ENCODE measurements at regions not wholly inside any gene's neighbourhood (a gene's known extent, or its start where the extent isn't known, plus 50 kb on each side); places are given as distances from the start of the nearest gene placed in this dataset.
"Not testable (repeated sequence)": the region's sequence is repeated elsewhere in the genome, so short reads cannot be mapped to it uniquely, and the experiment has no call there.

DNA sequence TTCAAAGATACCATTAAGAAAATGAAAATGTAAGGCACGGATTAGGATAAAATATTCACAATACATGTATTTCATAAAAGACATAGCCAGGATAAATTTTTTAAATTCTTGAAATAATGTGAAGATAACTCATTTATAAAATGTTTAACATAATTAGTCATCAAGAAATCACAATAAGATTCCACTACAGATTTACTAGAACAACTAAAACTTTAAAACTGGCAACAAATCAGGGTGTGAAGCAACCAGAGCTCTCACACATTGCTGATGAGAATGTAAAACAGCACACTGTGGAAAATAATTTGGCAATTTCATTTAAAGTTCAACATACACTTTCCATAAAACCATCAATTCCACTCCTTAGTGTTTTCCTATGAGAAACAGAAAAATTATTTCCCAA is 89.6 kb upstream of the UBE2E3 start:
- Histone ChIP-seq H3K4me3 (no peak overlapping the region), H3K36me3 (ENCODE audit: low read depth) (no peaks in the 10 kb centered on the region), H3K9me3 (no peaks in the 10 kb centered on the region), H3K4me1 (ENCODE audit: low read depth) (no peaks in the 10 kb centered on the region)
- TF ChIP-seq CTCF (IDR thresholded peaks at IDR 0.05): no peak
- ATAC-seq: no peak
- DNase-seq: no peak
- intact Hi-C loops (cut with DNase I, micrococcal nuclease): no loop called here

GRCh38 chr2:180882959-180883358 is 97.4 kb upstream of the UBE2E3 start:
- ATAC-seq (no peak), DNase-seq (no peak)
- no peak overlapping the region for H3K4me3 ChIP-seq

DNA sequence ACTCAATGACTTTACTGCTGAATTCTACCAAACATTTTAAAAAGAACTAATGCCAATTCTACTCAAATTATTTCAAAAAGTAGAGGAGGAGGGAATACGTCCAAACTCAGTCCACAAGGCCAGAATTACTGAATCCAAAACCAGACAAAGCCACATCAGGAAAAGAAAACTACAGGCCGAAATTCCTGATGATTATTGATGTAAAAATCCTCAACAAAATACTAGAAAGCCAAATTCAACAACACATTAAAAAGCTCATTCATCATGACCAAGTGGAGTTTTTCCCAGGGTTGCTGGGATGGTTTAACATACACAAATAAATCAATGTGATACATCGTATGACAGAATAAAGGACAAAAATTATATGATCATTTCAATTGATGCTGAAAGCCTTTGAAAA is 103.9 kb upstream of the UBE2E3 start:
- ATAC-seq: no peak
- H3K4me1 ChIP-seq (ENCODE audit: low read depth): no peaks in the 10 kb centered on the region
- no peak overlapping the region for H3K4me3 ChIP-seq
- intact Hi-C loops (cut with DNase I, micrococcal nuclease): no loop called here
- no peaks in the 10 kb centered on the region for H3K36me3 ChIP-seq (ENCODE audit: low read depth)
- TF ChIP-seq CTCF (IDR thresholded peaks at IDR 0.05): no peak
- no peak for DNase-seq
- H3K9me3 ChIP-seq: no peaks in the 10 kb centered on the region

More at GRCh38 chr2:180882959-180883358, 97.4 kb upstream of the UBE2E3 start:
- intact Hi-C loops (cut with DNase I, micrococcal nuclease): no loop called here
- Histone ChIP-seq H3K9me3 (no peaks in the 10 kb centered on the region), H3K36me3 (ENCODE audit: low read depth) (no peaks in the 10 kb centered on the region), H3K4me1 (ENCODE audit: low read depth) (no peaks in the 10 kb centered on the region)
- TF ChIP-seq CTCF (IDR thresholded peaks at IDR 0.05): no peak

DNA sequence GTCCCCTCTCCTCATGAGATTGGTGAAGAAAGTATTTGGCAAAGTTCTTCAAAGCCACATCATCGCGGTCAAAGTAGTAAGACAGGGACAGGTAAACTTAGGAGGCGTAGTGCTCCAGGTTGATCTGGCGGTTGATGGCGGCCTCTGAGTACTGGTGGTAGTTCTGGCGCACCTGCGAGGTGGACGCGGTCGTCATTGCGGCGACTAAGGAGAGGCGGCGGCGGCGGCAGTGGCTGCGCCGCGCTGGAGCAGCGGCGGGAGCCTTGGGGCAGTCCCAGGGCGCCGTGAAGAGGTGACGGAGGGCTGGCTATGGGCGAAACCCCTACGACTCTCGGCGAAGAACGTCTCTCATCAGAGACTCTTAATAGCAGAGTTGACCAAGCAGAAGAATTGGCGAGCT is 107.2 kb upstream of the UBE2E3 start:
- no peaks in the 10 kb centered on the region for H3K36me3 ChIP-seq (ENCODE audit: low read depth)
- DNase-seq: no peak
- ATAC-seq: no peak
- H3K4me3 ChIP-seq: no peak overlapping the region
- no peaks in the 10 kb centered on the region for H3K9me3 ChIP-seq
- intact Hi-C loops (cut with DNase I, micrococcal nuclease): no loop called here
- no peak for TF ChIP-seq CTCF (IDR thresholded peaks at IDR 0.05)
- no peaks in the 10 kb centered on the region for H3K4me1 ChIP-seq (ENCODE audit: low read depth)

- H3K9me3 ChIP-seq; H3K4me1 ChIP-seq (ENCODE audit: low read depth); ATAC-seq; H3K4me3 ChIP-seq; DNase-seq; H3K36me3 ChIP-seq (ENCODE audit: low read depth); intact Hi-C loops (cut with DNase I, micrococcal nuclease): not testable (repeated sequence)
Measured at GRCh38 chr2:180872781-180873180, 107.6 kb upstream of the UBE2E3 start.

GRCh38 chr2:180872255-180872654 is 108.2 kb upstream of the UBE2E3 start:
- ATAC-seq: no peak
- intact Hi-C loops (cut with DNase I, micrococcal nuclease): no loop called here
- Histone ChIP-seq H3K4me1 (ENCODE audit: low read depth) (no peaks in the 10 kb centered on the region), H3K9me3 (no peaks in the 10 kb centered on the region), H3K36me3 (ENCODE audit: low read depth) (no peaks in the 10 kb centered on the region), H3K4me3 (no peak overlapping the region)
- no peak for TF ChIP-seq CTCF (IDR thresholded peaks at IDR 0.05)
- no peak for DNase-seq
